HG03442 (cell line): ENCODE measurements at regions not wholly inside any gene's neighbourhood (a gene's known extent, or its start where the extent isn't known, plus 50 kb on each side); places are given as distances from the start of the nearest gene placed in this dataset.
"Not testable (repeated sequence)": the region's sequence is repeated elsewhere in the genome, so short reads cannot be mapped to it uniquely, and the experiment has no call there.

Experiments used
- ATAC-seq: cut with Tn5 transposase; IDR thresholded peaks from one replicate; pipeline ENCODE4 v1.9.1; 2021; ENCODE audit warnings: mild to moderate bottlenecking, moderate library complexity; ENCODE audit not compliant: unreplicated experiment

DNA sequence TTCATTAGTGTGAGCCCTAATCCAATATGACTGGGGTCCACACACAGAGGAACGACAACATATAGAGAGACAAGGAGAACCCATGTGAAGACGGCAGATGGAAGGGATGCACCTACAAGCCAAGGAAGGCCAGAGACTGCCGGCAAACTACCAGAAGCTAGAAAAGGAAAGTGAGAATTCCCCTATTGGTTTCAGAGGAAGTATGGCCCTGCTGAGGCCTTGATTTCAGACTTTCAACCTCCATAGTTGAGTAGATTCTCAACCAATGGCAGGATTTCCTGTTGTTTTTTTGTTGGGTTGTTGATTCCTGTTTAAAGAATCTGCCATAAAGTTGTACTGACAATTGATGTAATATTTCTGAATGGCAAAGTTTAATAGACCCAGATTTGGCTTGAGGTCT lies 241.5 kb downstream of the SATB2 start:
- ATAC-seq, result no peak

DNA sequence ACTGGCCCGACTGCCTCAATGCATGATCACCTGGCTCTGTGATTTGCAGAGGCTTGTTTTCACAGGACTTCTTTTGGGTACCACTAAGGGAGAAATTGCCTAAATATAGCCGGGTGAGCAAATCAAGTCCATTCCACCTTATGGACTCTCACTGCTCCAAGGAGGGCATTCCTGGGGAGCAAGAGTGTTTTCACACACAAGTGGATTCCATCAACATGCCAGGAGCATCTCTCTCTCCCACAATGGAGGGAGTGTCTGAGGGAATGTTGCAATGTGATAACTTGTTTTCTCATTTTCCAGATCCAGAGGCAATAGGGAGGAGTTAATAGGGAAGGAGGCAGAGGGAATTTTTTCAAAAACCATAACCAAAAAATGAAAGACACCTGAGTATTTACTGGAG lies 250.7 kb downstream of the SATB2 start:
- no peak for ATAC-seq

DNA sequence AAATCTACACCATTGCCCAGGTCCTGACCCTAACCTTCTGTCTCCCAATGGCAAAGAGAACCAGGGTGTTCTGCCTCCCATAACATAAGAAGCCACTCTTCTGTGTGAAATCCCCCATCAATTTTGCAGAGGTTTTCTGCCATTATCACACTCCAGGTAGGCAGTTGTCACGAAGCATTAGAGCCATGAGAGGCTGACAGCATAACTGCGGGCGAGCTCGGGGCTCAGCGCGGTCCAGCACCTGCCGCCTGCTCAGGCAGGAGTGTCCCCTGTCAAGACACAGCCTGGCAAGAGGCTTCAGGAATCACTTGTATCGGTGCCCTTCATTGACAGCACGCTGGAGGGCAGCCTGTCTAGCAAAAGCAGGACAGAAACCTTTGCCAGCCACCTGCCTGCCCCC lies 251.2 kb downstream of the SATB2 start:
- no peak for ATAC-seq

DNA sequence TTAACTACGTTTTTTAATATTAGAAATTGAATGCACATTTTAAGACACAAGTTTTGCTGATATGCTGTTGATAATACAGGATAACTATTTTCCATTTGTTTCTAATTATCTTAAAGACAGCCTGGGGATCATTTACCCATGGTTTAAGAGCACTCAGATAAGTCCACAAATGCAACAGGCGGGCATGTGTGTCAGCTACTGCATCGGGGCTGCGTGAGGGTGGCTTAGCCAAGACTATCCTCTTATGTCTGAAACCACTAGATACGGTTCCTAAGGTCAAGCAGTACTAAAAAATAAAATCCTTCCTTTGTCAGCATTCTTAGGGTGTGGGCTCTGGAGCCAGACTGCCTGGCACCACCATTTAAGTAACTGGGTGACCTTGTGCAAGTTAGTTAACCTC lies 254.8 kb downstream of the SATB2 start:
- ATAC-seq, result no peak

DNA sequence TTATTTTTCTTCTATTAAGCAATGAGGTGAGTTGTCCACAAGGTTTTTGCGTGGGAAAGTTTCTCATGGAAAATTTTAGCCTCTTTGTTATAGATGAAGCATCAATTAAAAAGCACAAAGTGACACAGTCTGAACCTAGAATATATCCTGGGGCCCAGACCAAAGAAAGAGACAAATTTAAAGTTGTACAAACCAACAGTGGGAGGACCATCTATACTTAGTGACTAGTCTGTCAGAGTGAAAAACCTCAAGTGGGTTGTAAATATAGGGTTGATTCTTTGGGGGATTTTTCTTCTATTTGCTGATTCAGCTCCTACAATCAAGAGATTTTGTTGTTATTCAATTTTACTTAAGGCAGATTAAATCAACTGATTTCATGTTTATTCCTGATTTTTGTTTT lies 256.2 kb downstream of the SATB2 start:
- ATAC-seq, result no peak

DNA sequence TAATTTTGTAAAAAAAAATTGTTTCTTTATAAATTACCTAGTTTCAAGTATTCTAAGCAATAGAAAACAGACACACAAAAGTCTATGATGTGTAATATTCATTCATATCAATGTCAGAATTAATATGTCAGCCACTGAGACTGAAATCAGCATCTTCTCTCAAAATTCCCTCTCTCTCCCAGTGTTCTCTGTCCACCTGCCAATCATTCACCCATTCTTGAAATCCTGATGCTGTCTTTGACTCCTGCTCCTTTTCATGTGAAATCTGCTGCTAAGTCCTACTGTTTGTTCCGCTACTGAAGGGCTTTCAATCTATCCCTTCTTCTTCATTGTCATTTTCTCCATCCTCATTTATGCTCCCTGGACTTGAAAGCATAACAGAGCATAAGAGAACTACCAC lies 257.9 kb downstream of the SATB2 start:
- ATAC-seq, result no peak

DNA sequence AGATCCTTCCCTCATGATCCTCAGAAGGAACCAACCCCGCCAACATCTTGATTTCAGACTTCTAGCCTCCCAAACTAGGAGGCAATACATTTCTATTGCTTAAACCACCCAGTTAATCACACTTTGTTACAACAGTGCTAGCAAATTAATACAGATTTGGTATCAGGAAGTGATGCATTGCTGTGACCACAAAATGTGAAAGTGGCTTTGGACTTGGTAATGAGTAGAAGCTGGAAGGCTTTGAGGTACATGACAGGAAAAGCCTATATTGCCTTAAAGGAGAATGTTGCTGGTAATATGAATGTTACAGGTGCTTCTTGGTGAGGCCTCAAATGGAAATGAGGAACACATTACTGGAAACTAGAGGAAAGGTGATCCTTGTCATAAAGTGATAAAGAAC lies 260.3 kb downstream of the SATB2 start:
- ATAC-seq, result no peak

DNA sequence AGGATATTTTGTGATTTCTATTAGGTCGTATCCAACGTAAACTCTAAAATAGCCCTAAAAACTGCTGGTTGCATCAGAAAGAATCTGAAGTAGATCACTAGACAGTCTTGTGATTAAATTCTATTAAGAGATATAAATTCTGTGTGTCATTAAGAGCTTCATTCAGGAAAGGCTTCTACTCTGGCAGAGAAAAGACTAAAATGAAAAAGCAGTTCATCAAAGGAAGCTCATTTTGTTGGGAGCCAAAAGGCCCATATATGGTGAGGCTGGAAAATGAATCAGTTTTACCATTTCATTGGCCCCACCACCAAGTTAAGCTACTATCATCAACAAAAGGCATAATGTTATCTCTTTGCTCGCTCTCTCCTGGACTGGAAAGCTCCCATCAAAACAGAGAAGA lies 261.1 kb downstream of the SATB2 start:
- no peak for ATAC-seq

DNA sequence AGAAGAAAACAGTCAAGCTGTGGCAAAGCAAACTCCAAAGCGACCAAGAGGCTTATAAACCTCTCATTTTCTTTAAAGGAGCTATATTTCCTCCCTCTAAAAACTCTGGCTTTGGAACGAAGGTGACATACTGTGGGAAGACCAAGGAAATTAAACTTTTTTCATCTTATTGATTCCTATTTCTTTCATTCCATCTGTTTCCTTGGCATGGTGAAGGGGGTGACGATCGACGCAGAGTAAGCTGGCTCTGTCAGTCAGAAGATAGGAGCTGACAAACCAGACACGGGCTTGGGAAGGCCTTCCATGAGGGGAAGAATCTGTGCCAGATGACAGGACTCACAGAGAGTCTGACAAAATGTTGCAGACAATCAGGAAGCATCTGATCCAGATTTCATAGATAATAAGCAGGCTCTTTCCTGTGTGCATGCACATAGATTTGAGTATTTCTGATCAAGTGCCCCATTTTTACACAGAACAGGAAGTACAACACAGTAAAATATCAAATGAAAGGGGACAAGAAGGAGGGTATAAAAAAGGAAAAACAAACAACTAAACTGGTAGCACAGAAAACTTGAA lies 261.7 kb downstream of the SATB2 start:
- ATAC-seq, result no peak

DNA sequence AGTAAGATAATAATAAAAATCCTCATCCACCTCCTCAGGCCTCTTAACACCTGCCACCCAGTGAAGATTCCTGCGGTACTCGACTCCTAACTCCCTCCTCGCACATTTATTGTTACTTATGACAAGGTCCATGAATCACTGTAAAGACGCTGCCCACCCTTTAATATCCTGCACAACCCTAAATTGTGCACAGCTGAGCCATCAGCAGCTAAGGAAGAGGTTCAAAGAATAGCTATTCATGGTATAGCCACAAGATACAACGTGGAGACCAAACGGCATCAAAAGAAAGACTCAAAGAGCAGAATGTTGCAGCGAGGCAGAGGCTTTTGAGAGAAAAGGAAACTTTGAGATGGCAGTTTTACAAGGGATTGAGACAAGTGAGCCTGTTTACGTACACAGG lies 266.3 kb downstream of the SATB2 start:
- no peak for ATAC-seq

DNA sequence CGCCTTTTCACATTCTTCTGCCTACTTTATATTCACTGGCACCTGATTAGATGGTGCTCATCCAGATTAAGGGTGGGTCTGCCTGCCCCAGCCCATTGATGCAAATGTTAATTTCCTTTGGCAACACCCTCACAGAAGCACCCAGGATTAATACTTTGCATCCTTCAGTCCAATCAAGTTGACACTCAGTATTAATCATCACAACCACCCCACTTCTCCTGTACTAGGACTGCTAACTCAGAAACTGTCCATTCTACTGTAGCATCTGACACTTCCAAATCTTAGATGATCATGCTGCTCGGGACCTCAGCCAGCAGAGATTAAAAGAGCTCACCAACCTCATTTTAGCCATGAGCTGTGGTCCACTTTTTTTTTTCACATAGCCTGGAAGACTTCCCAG lies 268.5 kb downstream of the SATB2 start:
- no peak for ATAC-seq

DNA sequence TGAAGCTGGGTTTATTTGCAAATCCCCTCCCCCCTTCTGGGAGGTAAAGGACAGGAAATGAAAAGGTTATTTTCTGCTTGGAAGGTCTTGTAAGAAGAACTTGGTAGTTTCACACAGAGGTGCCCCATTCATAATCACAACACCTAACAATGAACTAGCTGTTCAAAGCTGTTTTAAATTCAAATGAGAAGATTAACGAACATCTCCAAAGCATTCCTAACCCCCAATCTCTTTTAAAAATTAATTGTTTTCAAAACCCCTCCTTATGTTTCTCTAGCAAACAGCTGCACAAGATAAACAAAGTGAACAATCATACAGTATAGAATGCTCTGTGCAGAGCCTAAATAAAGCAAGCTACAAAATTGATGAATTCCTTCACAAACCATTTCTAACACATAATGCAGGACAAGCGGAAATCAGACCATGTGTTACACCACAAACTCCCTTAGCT lies 271.4 kb downstream of the SATB2 start:
- no peak for ATAC-seq

DNA sequence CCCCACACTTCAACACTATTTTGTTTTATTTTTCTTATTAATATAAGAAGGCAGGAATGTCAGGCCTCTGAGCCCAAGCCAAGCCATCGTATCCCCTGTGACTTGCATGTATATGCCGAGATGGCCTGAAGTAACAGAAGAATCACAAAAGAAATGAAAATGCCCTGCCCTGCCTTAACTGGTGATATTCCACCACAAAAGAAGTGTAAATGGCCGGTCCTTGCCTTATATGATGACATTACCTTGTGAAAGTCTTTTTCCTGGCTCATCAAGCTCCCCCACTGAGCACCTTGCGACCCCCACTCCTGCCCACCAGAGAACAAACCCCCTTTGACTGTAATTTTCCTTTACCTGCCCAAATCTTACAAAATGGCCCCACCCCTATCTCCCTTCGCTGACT lies 272.6 kb downstream of the SATB2 start:
- not testable (repeated sequence) for ATAC-seq

DNA sequence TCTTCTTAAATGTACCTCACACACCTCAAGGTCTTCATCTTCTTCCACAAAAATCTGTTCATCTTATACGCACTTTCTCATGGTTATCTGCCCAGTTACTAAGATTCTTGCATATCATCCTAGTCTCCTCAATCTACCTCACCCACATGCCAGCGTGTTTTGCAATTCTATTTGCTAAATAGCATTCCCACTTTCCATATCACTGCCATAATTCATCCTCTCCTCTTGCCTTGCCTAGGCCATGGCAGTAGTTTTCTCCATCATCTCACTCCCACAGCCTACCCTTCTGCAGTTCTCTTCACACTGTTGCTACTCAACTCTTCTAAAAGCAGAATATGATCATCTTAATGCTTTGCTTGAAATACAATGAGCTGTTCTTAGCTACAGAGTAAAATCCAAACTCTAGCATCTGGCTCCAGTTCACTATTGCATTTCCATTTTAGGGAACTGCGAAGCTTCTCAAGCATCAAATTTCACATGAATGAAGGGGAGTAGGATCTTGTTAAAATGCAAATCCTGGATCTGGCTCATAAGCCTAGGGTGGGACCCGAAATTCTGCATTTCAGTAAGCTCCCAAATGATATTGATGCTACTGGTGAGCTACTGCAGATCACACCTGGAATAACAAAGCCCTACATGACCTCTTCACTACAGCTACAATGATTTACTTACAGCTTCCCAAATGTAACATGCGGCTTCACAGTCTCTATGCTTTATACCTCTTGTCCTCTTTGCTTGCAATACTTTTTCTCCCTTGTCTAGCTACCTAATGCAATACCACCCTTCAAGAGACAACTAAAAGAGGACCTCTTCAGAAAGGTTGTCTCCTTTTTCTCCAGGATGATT lies 293.9 kb downstream of the SATB2 start:
- no peak for ATAC-seq

DNA sequence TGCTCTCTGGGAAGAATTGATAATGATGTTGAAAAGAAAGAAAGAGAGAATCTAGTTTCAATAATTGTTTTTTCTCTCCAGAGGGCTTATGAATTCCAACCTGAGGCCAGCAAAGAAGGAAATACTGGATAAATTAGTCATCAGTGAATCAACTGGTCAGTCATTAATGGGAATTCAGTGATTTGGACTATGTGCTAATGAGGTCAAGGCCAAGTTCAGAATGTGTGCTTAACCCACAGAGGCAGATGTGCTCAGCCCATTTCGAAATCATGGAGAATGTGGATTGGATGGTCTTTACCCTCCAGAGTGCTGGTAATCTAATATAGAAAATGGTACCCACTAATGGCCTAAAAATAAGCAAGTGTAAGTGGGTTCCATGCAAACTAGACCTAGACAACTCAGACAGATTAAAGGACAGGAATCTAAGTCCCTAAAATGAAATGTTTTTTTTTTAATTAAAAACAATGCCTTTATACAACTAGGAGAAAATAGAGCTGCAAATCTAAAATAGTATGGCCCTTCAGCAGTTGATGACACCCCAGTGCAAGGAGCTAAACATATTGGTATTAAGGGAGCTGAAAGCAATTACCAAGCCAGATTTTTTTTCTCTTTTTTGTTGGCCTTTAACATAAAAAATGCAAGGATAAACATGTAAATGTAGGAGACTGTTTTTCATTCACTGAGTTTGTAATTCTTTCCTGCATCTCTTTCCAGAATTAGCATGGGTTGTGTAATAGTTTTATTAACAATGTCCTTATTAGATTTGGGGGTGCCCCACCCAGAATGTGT lies 296.9 kb downstream of the SATB2 start:
- no peak for ATAC-seq

DNA sequence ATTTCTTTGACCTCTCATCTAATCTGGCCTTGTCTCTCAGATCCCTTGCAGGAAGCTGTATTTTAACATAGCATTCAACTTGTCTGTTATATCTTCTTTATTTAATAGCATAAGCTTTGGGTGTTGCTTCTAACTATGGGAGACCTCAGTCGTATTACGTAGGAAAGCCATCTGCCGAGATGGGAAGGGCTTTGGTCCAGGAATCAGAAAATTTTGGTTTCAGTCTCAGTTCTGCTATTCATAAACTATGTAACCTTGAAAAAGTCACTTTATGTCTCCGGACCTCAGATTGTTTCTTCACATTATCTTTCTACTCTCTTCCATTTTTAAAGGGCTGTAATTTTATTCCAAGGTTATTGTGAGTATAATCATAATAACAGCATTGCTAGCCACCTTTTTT lies 297.7 kb downstream of the SATB2 start:
- ATAC-seq, result no peak

DNA sequence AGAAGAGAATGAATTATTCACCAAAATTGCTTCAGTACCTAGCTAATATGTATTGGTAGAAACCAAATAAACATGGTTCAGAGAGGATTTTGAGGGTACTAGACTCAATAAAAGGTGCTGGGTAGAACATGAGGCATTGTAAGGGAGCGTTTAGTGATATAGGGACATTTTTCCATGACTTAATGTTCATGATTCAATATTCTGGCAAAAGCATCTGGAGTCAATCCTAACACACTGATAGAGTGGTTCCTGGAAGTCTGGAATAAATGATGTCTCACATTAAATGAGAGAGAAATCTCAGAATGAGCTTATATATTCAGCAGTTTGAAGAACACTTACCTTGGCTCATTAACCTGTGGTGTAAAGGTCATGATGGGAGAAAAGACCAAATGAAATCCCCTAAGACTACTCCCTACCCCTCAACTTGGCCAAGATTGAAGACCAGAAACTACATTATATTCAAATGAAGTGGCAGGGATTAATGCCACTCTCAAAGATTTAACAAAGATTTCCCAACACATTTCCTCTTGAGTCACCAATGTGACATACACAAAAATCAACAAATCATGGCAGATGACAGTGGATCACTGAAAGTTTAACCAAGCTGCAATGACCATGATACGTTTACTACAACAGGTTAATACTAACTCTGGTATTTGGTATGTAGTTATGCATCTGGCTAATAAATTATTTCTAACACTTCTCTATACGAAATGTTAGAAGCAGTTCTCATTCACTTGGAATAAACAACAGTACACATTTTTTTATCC lies 309.5 kb downstream of the SATB2 start:
- ATAC-seq, result no peak

DNA sequence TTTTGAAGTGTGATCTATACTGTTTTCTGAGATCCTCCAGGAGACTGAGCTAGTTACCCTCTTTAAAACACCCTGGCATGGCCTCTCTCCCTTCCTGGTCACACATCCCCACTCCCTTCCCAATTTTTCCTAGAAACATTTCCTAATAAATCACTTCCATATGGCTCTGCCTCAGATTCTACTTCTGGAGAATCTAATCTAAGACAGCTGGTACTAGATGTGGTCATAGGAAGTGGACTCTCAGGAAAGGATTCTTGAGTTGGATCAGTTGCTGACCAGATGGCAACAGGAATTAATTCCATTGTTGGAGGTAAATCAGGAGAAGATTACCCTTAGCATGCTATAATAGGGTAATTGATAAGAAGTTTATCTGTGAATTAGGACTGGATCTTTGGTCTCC lies 310.5 kb downstream of the SATB2 start:
- no peak for ATAC-seq

DNA sequence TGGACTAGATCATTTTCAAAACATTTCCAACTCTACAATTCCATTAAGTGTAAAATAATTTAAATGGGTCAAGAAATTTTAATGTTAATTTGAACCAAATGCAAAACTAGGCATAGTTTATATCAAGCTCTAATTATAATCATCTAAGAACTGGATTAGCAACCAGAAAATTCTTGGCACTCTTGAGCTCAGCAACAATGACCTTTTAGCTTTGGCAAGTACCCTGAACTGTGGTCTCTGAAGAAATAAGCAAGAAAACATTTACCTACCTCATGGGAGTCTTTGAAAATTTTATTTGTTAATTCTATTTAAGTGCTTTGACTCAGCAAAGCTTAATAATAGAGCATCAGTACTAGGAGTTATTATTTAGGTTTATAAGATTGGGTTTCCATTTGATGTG lies 313.2 kb downstream of the SATB2 start:
- ATAC-seq, result no peak

DNA sequence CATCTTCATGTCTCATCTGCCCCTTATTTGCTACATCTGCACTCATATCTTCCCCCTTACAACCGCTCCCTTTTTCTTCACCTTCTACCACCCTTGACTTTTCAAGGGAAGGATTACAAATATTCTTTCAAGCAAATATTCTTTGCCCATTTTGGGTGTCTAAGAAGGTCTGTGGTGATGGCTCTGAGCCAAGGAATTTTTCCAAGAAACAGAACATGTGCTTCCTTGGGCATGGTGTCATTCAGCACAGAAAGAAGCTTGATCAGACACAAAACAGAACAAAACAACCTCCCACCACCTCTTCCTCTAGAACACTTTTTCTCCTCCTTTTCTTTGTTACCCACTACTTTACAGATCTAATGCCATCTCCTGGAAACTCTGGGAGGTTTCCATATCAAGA lies 313.7 kb downstream of the SATB2 start:
- ATAC-seq, result no peak

DNA sequence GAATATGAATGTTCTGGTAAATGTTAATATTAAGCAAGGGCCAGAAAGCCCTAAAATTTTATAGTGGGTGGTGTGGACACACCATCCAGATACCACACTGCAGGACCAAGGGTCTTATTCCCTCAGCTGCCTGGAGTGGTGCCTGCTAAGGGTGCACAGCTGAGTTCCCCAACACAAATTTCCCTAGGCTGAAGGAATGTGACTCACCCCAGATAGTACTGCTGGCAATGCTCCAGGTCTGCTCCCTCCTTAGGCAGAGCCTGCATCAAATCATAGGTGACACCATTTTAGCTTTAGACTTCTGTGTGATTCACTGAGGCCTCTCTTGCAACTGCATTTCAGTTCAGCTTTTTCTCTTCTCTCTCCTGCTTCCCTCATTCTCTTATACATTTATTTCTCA lies 321.1 kb downstream of the SATB2 start:
- ATAC-seq, result no peak
